GM21515 (cell line): ENCODE measurements at regions not wholly inside any gene's neighbourhood (a gene's known extent, or its start where the extent isn't known, plus 50 kb on each side); places are given as distances from the start of the nearest gene placed in this dataset.
"Not testable (repeated sequence)": the region's sequence is repeated elsewhere in the genome, so short reads cannot be mapped to it uniquely, and the experiment has no call there.

Experiments
- ATAC-seq: cut with Tn5 transposase; IDR thresholded peaks from one replicate; pipeline ENCODE4 v1.9.1; 2021; ENCODE audit not compliant: unreplicated experiment

- ATAC-seq = no peak
Observed at GRCh38 chr4:165548702-165549101, 169.9 kb downstream of the CPE start.

- no peak for ATAC-seq
Observed at GRCh38 chr4:165553221-165553810, 174.5 kb downstream of the CPE start.

GRCh38 chr4:165555302-165555701 lies 176.5 kb downstream of the CPE start:
- no peak for ATAC-seq

GRCh38 chr4:165556383-165556782 lies 177.6 kb downstream of the CPE start:
- ATAC-seq = no peak

GRCh38 chr4:165560941-165561340 lies 182.1 kb downstream of the CPE start:
- ATAC-seq = no peak

GRCh38 chr4:165563851-165564250 lies 185.0 kb downstream of the CPE start:
- no peak for ATAC-seq

GRCh38 chr4:165569031-165569430 lies 190.2 kb downstream of the CPE start:
- ATAC-seq = no peak

GRCh38 chr4:165571476-165571875 lies 192.7 kb downstream of the CPE start:
- ATAC-seq = not testable (repeated sequence)

GRCh38 chr4:165580351-165580905 lies 201.6 kb downstream of the CPE start:
- no peak for ATAC-seq

- ATAC-seq = no peak
Observed at GRCh38 chr4:165583341-165583740, 204.5 kb downstream of the CPE start.

GRCh38 chr4:165584916-165585315 lies 206.1 kb downstream of the CPE start:
- ATAC-seq = no peak

- ATAC-seq = no peak
Observed at GRCh38 chr4:165588534-165589315, 209.9 kb downstream of the CPE start.

- no peak for ATAC-seq
Observed at GRCh38 chr4:165592386-165592785, 213.6 kb downstream of the CPE start.

GRCh38 chr4:165597581-165598480 lies 219.0 kb downstream of the CPE start:
- no peak for ATAC-seq

- ATAC-seq = no peak
Observed at GRCh38 chr4:165600959-165601683, 222.3 kb downstream of the CPE start.

- no peak for ATAC-seq
Observed at GRCh38 chr4:165602621-165603020, 223.8 kb downstream of the CPE start.

GRCh38 chr4:165604181-165604580 lies 225.4 kb downstream of the CPE start:
- ATAC-seq = no peak

- no peak for ATAC-seq
Observed at GRCh38 chr4:165605811-165606210, 227.0 kb downstream of the CPE start.

- ATAC-seq = no peak
Observed at GRCh38 chr4:165606465-165607205, 227.8 kb downstream of the CPE start.

GRCh38 chr4:165609653-165610052 lies 230.8 kb downstream of the CPE start:
- no peak for ATAC-seq
